ENCODE measurements at regions not wholly inside any gene's neighbourhood (a gene's known extent, or its start where the extent isn't known, plus 50 kb on each side); places are given as distances from the start of the nearest gene placed in this dataset.

DNA sequence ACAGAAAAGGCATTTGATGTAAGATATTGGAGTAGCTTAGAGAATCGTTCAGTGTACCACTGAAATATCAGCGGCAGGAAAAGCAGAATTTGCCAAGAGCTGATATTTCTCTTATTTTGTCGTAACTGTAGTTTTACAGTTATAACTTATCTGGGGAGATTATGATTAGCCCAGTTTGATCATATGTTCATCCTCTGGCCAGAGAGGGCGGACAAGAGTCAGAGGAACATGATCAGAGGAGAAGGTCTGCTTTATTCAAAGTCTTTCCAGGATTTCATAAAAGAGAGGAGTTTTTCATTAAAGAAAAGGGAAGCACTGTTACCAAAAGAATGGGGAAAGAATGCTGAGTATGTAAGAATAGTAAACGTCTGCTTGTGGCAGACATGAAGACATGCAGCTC, 1655.6 kb downstream of the DPP10 start:
- DNase-seq (ENCODE audit: low read depth in 2 of 2) = no peak
- TF ChIP-seq CTCF (IDR thresholded peaks at IDR 0.05; ENCODE audit: low read depth, low read length) = no peak
- H3K4me3 ChIP-seq (replicated peaks in 1 of 2; ENCODE audit: low read depth in 2 of 2, low read length in 2 of 2) = no peak overlapping the region

DNA sequence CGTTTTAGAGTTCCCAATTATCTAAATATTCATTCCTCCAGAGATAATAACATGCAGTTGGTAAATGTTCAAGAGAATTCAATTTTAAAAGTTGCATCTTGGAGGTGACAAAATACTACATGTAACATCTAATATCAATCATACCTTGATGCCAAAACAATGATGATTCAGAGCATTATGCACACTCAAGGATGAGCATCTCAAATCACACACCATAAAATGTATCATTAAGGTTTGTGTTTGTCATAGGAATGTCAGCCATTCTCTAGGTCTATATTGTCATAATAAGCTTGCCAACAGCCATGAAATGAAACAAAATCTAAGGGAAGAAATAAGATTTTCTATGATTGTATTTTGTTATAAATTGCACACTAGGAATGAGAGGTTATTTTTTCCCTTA, 1667.0 kb downstream of the DPP10 start:
- TF ChIP-seq CTCF (IDR thresholded peaks at IDR 0.05; ENCODE audit: low read depth, low read length) = no peak
- no peak for DNase-seq (ENCODE audit: low read depth in 2 of 2)

DNA sequence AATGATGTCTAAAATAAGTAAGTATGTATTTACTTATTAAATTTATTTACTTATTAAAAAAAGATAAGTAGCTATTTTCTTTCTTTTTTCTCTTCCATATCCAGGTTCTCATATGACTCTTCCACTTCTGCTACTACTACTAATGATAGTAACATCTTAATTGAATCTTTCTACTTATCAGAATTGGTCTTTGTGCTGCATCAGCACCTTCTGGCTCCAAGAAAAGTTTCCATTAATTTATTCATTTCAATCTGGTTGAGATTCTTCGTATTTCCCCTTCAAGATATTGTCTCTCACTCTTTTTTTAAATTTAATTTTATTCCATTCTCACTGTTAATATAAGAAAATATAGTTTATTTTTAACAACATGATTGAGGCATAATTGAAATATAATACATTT, 1675.4 kb downstream of the DPP10 start:
- no peak overlapping the region for H3K4me3 ChIP-seq (replicated peaks in 1 of 2; ENCODE audit: low read depth in 2 of 2, low read length in 2 of 2)
- no peak for TF ChIP-seq CTCF (IDR thresholded peaks at IDR 0.05; ENCODE audit: low read depth, low read length)
- DNase-seq (ENCODE audit: low read depth in 2 of 2) = no peak

More for the DNA sequence above, 1667.0 kb downstream of the DPP10 start:
- no peak overlapping the region for H3K4me3 ChIP-seq (replicated peaks in 1 of 2; ENCODE audit: low read depth in 2 of 2, low read length in 2 of 2)

- H3K4me3 ChIP-seq (replicated peaks in 1 of 2; ENCODE audit: low read depth in 2 of 2, low read length in 2 of 2) = no peak overlapping the region
- DNase-seq (ENCODE audit: low read depth in 2 of 2) = no peak
- no peak for TF ChIP-seq CTCF (IDR thresholded peaks at IDR 0.05; ENCODE audit: low read depth, low read length)
Measured at GRCh38 chr2:116132833-116133232, 1681.7 kb upstream of the DDX18 start.

DNA sequence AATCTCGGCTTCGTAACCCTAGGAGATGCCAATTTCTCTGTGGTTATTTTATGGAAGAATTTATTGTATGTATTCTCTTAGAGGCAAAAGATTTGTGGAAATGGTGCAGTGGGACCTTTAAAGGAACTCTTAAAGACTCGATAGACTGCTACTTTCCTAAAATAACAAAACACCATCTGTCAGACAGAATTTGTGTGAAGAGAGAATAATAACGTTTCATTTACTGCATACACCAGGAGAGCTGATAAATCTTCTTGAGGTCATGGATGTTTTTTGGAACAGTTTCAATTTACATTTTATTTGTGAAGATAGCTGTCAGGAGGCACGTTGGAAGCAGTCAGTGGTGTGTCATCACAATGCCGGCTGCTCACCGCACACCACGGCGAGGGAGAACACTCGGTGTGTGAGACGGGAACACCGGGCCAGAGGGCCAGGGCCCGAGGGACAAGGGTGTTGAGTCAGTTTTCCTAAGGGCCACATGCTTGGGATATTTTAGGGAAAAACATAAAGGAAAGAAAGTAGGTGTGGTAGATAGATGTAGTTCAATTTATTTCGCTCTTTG, 1681.0 kb upstream of the DDX18 start:
- H3K4me3 ChIP-seq (replicated peaks in 1 of 2; ENCODE audit: low read depth in 2 of 2, low read length in 2 of 2) = no peak overlapping the region
- TF ChIP-seq CTCF (IDR thresholded peaks at IDR 0.05; ENCODE audit: low read depth, low read length) = no peak
- DNase-seq (ENCODE audit: low read depth in 2 of 2) = no peak

- no peak for DNase-seq (ENCODE audit: low read depth in 2 of 2)
- TF ChIP-seq CTCF (IDR thresholded peaks at IDR 0.05; ENCODE audit: low read depth, low read length) = no peak
- H3K4me3 ChIP-seq (replicated peaks in 1 of 2; ENCODE audit: low read depth in 2 of 2, low read length in 2 of 2) = no peak overlapping the region
Measured at GRCh38 chr2:116141891-116142474, 1672.5 kb upstream of the DDX18 start.
